Ascending aorta (tissue), 2 donors: ENCODE measurements at regions not wholly inside any gene's neighbourhood (a gene's known extent, or its start where the extent isn't known, plus 50 kb on each side); places are given as distances from the start of the nearest gene placed in this dataset.

Experiments
- DNase-seq, 2 donors: peaks; one replicate each; pipeline ENCODE4 v3.0.0-alpha.2; 2019; ENCODE audit warnings: low spot score in 2 of 2
- H3K27ac ChIP-seq, 2 donors: fragments of 200-600 bp; sonication (generic); one replicate each; pipeline ENCODE4 v1.5.1; 2016 to 2017; ENCODE audit warnings: mild to moderate bottlenecking in 1 of 2
- H3K27me3 ChIP-seq: fragments of 200-600 bp; sonication (generic); one replicate; pipeline ENCODE4 v1.5.1; 2017
- H3K36me3 ChIP-seq, 2 donors: fragments of 200-600 bp; sonication (generic); one replicate each; pipeline ENCODE4 v1.5.1; 2016
- H3K4me1 ChIP-seq, 2 donors: fragments of 200-600 bp; sonication (generic); one replicate each; pipeline ENCODE4 v1.5.1; 2016 to 2017; ENCODE audit warnings: mild to moderate bottlenecking in 1 of 2
- H3K4me3 ChIP-seq, 2 donors: fragments of 200-600 bp; sonication (generic); one replicate each; pipeline ENCODE4 v1.5.1; 2016 to 2017; ENCODE audit warnings: mild to moderate bottlenecking in 1 of 2
- H3K9me3 ChIP-seq, 2 donors: fragments of 200-600 bp; sonication (generic); one replicate each; pipeline ENCODE4 v1.5.1; 2016
- intact Hi-C: fragments of 100-400 bp; cut with DNase I; formaldehyde crosslinking; loops from one replicate; pipeline ENCODE4 v1.15.1; 2023
- TF ChIP-seq, protein P1 (sequence below), 3 experiments: fragments of 200-600 bp in 2 of 3; fragments of 450-650 bp in 1 of 3; sonication (generic) in 2 of 3; IDR thresholded peaks; one replicate each; pipeline ENCODE4 v1.5.1; 2016 to 2019; ENCODE audit warnings: antibody characterized with exemption in 3 of 3, mild to moderate bottlenecking in 1 of 3, moderate library complexity in 1 of 3

DNA sequence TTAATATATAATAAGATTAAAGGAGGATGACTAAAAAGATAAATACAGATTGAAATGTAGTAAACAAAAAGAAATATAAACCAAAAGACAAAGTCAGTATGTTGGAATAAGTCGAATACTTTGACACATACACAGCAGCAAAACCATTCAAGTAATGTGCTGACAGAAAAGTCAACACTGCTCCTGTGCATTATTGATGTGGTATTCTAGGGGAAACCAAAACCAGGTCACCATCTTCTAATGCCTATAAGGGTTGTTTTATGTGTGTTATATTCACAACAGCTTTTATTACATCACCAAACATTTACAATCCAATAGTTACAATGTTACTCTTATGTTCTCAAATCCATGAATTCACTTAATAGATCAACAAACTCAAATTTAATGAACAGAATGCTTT is 111.8 kb upstream of the DKK2 start:
- H3K4me1 ChIP-seq: no peaks in the 10 kb centered on the region
- no peaks in the 10 kb centered on the region for H3K36me3 ChIP-seq
- no peaks in the 10 kb centered on the region for H3K27me3 ChIP-seq
- intact Hi-C loops: no loop called here
- DNase-seq: no peak
- H3K9me3 ChIP-seq: no peaks in the 10 kb centered on the region
- TF ChIP-seq, protein P1, sequence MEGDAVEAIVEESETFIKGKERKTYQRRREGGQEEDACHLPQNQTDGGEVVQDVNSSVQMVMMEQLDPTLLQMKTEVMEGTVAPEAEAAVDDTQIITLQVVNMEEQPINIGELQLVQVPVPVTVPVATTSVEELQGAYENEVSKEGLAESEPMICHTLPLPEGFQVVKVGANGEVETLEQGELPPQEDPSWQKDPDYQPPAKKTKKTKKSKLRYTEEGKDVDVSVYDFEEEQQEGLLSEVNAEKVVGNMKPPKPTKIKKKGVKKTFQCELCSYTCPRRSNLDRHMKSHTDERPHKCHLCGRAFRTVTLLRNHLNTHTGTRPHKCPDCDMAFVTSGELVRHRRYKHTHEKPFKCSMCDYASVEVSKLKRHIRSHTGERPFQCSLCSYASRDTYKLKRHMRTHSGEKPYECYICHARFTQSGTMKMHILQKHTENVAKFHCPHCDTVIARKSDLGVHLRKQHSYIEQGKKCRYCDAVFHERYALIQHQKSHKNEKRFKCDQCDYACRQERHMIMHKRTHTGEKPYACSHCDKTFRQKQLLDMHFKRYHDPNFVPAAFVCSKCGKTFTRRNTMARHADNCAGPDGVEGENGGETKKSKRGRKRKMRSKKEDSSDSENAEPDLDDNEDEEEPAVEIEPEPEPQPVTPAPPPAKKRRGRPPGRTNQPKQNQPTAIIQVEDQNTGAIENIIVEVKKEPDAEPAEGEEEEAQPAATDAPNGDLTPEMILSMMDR (IDR thresholded peaks at IDR 0.05): no peak
- no peak overlapping the region for H3K27ac ChIP-seq
- H3K4me3 ChIP-seq: no peak overlapping the region

- no peaks in the 10 kb centered on the region for H3K9me3 ChIP-seq
- no peaks in the 10 kb centered on the region for H3K36me3 ChIP-seq
- TF ChIP-seq, protein P1 (IDR thresholded peaks at IDR 0.05): no peak
- H3K27me3 ChIP-seq: no peaks in the 10 kb centered on the region
- no peak for DNase-seq
- no peak overlapping the region for H3K4me3 ChIP-seq
- H3K4me1 ChIP-seq: no peaks in the 10 kb centered on the region
- intact Hi-C loops: no loop called here
- no peak overlapping the region for H3K27ac ChIP-seq
Observed at GRCh38 chr4:107138433-107138832, 102.3 kb upstream of the DKK2 start.

GRCh38 chr4:107133965-107134653 is 98.0 kb upstream of the DKK2 start:
- Histone ChIP-seq H3K9me3 (no peaks in the 10 kb centered on the region), H3K27ac (no peak overlapping the region), H3K27me3 (no peaks in the 10 kb centered on the region), H3K4me1 (no peaks in the 10 kb centered on the region), H3K36me3 (no peaks in the 10 kb centered on the region), H3K4me3 (no peak overlapping the region)
- DNase-seq: no peak
- intact Hi-C loops: no loop called here
- TF ChIP-seq, protein P1 (IDR thresholded peaks at IDR 0.05): no peak

GRCh38 chr4:107131295-107131694 is 95.2 kb upstream of the DKK2 start:
- intact Hi-C loops: no loop called here
- no peak for DNase-seq

DNA sequence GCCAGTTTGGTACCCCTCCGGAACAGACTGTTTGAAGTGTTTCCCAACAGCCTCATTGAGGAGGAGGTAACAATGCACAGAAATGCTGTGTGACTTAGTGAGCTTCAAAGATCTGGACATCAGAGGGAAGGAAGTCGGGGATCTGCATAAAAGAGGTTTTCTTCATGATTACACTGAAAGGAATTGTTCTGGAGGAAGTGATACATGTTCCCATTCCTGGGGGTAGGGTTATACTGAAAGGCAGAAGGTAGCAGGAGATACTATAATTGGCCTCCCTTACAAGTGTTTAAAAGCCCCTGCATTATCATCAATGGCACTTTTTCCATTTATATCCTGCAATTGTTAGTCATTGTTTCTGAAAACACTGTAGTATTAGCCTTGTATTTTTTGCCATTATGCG is 94.0 kb upstream of the DKK2 start:
- no peaks in the 10 kb centered on the region for H3K4me1 ChIP-seq
- H3K27me3 ChIP-seq: no peaks in the 10 kb centered on the region
- no peak for DNase-seq
- H3K4me3 ChIP-seq: no peak overlapping the region
- H3K9me3 ChIP-seq: no peaks in the 10 kb centered on the region
- TF ChIP-seq, protein P1 (IDR thresholded peaks at IDR 0.05): no peak
- intact Hi-C loops: no loop called here
- H3K27ac ChIP-seq: no peak overlapping the region
- no peaks in the 10 kb centered on the region for H3K36me3 ChIP-seq

More at GRCh38 chr4:107131295-107131694, 95.2 kb upstream of the DKK2 start:
- TF ChIP-seq, protein P1 (IDR thresholded peaks at IDR 0.05): no peak
- Histone ChIP-seq H3K27ac (no peak overlapping the region), H3K9me3 (no peaks in the 10 kb centered on the region), H3K27me3 (no peaks in the 10 kb centered on the region), H3K4me1 (no peaks in the 10 kb centered on the region), H3K4me3 (no peak overlapping the region), H3K36me3 (no peaks in the 10 kb centered on the region)

DNA sequence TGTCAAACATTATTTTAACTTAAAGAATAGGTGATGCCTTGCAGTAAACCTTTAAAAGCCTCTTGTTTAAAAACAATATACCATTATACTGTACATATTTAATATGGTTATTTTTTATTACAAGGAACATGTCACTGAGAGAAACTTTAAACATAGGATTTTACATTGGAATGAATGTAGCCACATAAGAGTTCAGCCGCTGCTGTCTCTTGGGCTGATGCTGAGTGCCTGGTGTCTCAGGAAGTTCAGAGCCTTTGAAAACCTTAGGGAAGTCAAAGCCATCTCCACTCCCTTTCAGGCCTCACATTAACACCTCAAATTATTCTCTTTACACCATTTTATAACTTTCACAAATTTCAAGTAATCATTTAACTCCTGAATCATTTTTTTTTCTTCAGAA is 93.5 kb upstream of the DKK2 start:
- no peaks in the 10 kb centered on the region for H3K36me3 ChIP-seq
- H3K4me1 ChIP-seq: no peaks in the 10 kb centered on the region
- no peak overlapping the region for H3K27ac ChIP-seq
- H3K27me3 ChIP-seq: no peaks in the 10 kb centered on the region
- H3K9me3 ChIP-seq: no peaks in the 10 kb centered on the region
- H3K4me3 ChIP-seq: no peak overlapping the region
- TF ChIP-seq, protein P1 (IDR thresholded peaks at IDR 0.05): no peak
- intact Hi-C loops: no loop called here
- DNase-seq: no peak
